Lower lobe of right lung (tissue), 2 donors: ENCODE measurements at regions not wholly inside any gene's neighbourhood (a gene's known extent, or its start where the extent isn't known, plus 50 kb on each side); places are given as distances from the start of the nearest gene placed in this dataset.

Source experiments
- ATAC-seq, 2 donors: fragments of 200-7000 bp; cut with Tn5 transposase; one replicate each; pipeline ENCODE4 v1.9.1; 2020 to 2022; ENCODE audit warnings: mild to moderate bottlenecking in 2 of 2, moderate library complexity in 2 of 2
- DNase-seq: peaks from one replicate; pipeline ENCODE4 v3.0.0-alpha.2; 2020
- H3K27ac ChIP-seq: fragments of 200-600 bp; one replicate; pipeline ENCODE4 v1.8.0; 2022
- H3K27me3 ChIP-seq: fragments of 200-600 bp; one replicate; pipeline ENCODE4 v1.8.0; 2022; ENCODE audit warnings: low read depth
- H3K36me3 ChIP-seq: fragments of 200-600 bp; one replicate; pipeline ENCODE4 v1.8.0; 2022; ENCODE audit warnings: mild to moderate bottlenecking
- H3K4me1 ChIP-seq: fragments of 200-600 bp; one replicate; pipeline ENCODE4 v1.8.0; 2022
- H3K4me3 ChIP-seq: fragments of 200-600 bp; one replicate; pipeline ENCODE4 v1.8.0; 2022; ENCODE audit warnings: mild to moderate bottlenecking
- H3K9me3 ChIP-seq: fragments of 200-600 bp; one replicate; pipeline ENCODE4 v1.8.0; 2022
- CTCF ChIP-seq: fragments of 200-600 bp; IDR thresholded peaks from one replicate; pipeline ENCODE4 v1.8.0; 2022; ENCODE audit warnings: antibody characterized with exemption, mild to moderate bottlenecking
- intact Hi-C: fragments of 100-400 bp; cut with DNase I; formaldehyde crosslinking; loops from one replicate; pipeline ENCODE4 v1.11.0; 2022
- donor health status: DM: no; HTN: yes; CAD: no; lungs with severe emphysema.

DNA sequence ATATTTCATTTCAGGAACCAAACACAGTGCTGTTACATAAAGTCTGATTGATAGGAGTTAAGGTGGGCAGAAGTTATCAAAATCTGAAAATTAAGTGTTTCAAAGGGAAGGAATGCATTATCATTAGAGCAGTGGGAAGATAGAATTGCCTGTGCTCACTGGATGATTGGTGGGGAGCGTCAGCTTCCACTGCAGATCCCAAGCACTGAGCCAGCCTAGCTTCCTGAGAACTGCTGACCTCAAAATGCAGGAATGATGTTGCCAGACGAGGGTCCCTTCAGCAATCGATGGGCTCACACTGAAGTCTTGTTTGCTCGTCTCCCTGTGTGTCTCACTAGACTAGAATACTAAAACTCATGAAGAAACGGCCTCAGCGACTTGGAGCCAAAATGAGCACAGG, 110.0 kb upstream of the PHACTR1 start:
- intact Hi-C loops = loop anchor here (5.0 kb wide), 1 partner anchor 949 kb away; no protein-coding TSS in a partner anchor
- DNase-seq = no peak
- Histone ChIP-seq H3K9me3 (no peaks in the 10 kb centered on the region), H3K4me1 (no peaks in the 10 kb centered on the region), H3K4me3 (no peak overlapping the region), H3K27ac (no peak overlapping the region), H3K36me3 (no peaks in the 10 kb centered on the region), H3K27me3 (no peaks in the 10 kb centered on the region)
- TF ChIP-seq CTCF = no peak
- no peak for ATAC-seq

DNA sequence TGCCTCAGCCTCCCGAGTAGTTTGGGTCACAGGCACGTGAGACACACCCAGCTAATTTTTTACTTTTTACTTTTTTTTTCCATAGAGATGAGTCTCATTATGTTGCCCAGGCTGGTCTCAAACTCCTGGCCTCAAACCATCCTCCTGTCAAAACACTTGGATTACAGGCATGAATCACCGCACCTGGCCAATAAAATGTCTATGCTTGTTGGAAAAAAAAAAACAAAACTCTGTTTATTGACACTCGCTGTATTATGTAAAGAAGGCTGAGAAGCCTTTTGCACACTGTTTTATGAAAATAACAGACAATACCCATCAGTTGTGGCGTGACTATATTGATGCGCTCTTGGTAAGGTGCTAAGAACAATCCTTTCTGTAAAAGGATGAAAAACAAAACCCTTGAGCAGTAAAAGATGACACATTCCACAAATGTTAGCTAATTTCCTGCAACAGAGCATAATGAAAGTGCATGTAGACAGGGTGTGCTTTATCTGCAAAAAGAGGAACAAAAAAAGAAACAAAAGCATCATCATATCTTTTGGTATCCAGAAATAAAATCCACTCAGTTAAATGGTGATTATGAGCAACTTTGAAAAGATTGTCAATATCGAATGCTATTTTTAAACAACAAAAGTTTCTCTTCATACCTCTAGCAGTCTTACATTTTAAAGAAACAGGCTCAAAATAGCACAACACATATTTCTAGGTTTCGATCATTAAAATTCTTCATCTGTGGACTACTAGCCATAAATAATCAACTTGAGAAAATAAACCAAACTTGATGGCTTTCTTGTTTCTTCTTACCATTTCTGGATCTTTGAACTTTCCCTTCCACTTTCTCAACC, 108.3 kb upstream of the PHACTR1 start:
- H3K9me3 ChIP-seq = no peaks in the 10 kb centered on the region
- TF ChIP-seq CTCF = no peak
- no peaks in the 10 kb centered on the region for H3K36me3 ChIP-seq
- DNase-seq = no peak
- no peak for ATAC-seq
- no peaks in the 10 kb centered on the region for H3K27me3 ChIP-seq
- no peaks in the 10 kb centered on the region for H3K4me1 ChIP-seq
- no peak overlapping the region for H3K27ac ChIP-seq
- H3K4me3 ChIP-seq = no peak overlapping the region
- intact Hi-C loops = loop anchor here (5.0 kb wide), 1 partner anchor 951 kb away; no protein-coding TSS in a partner anchor

DNA sequence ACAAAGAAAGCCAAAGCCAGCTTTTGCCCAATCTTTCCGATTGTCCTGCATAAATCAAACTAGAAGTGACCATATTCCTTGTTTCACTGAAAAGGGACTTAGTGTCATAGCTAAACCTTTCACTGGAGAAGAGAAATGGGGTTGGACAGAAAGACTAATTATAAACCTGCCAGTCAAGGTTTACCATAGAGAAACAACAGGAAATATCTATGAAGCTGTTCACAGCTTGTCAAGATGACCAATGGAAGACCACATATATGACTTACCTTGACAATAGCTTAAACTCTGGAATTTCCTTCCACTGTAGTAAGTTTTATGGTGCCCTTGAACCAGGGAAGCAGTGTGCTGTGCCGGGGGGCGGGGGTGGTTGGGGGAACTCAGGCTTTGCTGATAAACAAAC, 107.7 kb upstream of the PHACTR1 start:
- Histone ChIP-seq H3K27ac (no peak overlapping the region), H3K9me3 (no peaks in the 10 kb centered on the region), H3K27me3 (no peaks in the 10 kb centered on the region), H3K4me3 (no peak overlapping the region), H3K4me1 (no peaks in the 10 kb centered on the region), H3K36me3 (no peaks in the 10 kb centered on the region)
- ATAC-seq (no peak), DNase-seq (no peak)
- TF ChIP-seq CTCF = no peak
- intact Hi-C loops = loop anchor here (5.0 kb wide), 1 partner anchor 952 kb away; no protein-coding TSS in a partner anchor

GRCh38 chr6:12609751-12610150, 106.8 kb upstream of the PHACTR1 start:
- intact Hi-C loops = loop anchor here (5.0 kb wide), 1 partner anchor 952 kb away; no protein-coding TSS in a partner anchor
- Histone ChIP-seq H3K9me3 (no peaks in the 10 kb centered on the region), H3K27ac (no peak overlapping the region), H3K4me3 (no peak overlapping the region), H3K4me1 (no peaks in the 10 kb centered on the region), H3K27me3 (no peaks in the 10 kb centered on the region), H3K36me3 (no peaks in the 10 kb centered on the region)
- TF ChIP-seq CTCF = no peak
- DNase-seq = no peak
- no peak for ATAC-seq

DNA sequence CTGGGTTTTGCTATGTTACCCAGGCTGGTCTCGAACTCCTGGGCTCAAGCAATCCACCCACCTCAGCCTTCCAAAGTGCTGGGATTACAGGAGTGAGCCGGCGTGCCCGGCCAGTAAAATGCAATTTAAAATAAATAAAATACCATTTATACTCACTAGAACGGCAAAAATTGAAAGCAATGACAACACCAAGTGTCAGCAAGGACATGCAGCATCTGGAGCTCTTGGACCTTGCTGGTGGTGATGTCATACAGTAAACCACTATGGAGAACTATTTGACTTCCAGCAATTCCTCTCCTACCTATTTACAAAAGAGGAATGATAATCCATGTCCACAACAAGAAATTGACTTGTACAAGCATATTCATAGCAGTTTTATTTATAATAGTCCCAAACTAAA, 105.7 kb upstream of the PHACTR1 start:
- intact Hi-C loops = no loop called here
- Histone ChIP-seq H3K36me3 (no peaks in the 10 kb centered on the region), H3K4me3 (no peak overlapping the region), H3K27ac (no peak overlapping the region), H3K4me1 (no peaks in the 10 kb centered on the region), H3K27me3 (no peaks in the 10 kb centered on the region), H3K9me3 (no peaks in the 10 kb centered on the region)
- no peak for ATAC-seq
- no peak for DNase-seq
- no peak for TF ChIP-seq CTCF
